Liver (tissue), 8 donors: ENCODE measurements at regions not wholly inside any gene's neighbourhood (a gene's known extent, or its start where the extent isn't known, plus 50 kb on each side); places are given as distances from the start of the nearest gene placed in this dataset.

ENCODE experiments used
- DNase-seq: peaks from one replicate; pipeline ENCODE4 v3.0.0-alpha.2; 2017; ENCODE audit warnings: low spot score
- H3K27ac ChIP-seq, 2 donors: one replicate each; pipeline ENCODE4 v1.7.0; 2013; ENCODE audit warnings: inconsistent platforms in 2 of 2, low read length in 2 of 2, control low read depth in 1 of 2, low read depth in 1 of 2, mild to moderate bottlenecking in 1 of 2
- H3K27me3 ChIP-seq, 4 donors: one replicate each; pipeline versions ENCODE4 v1.6.1 to v1.7.0; 2013; ENCODE audit warnings: low read length in 3 of 4, inconsistent platforms in 1 of 4, mild to moderate bottlenecking in 1 of 4, moderate library complexity in 1 of 4; ENCODE audit not compliant: control insufficient read depth in 4 of 4, insufficient read depth in 4 of 4
- H3K36me3 ChIP-seq, 4 donors: one replicate each; pipeline versions ENCODE4 v1.6.1 to v1.7.0; 2013; ENCODE audit warnings: low read length in 3 of 4, mild to moderate bottlenecking in 3 of 4, low read depth in 1 of 4, moderate library complexity in 1 of 4; ENCODE audit not compliant: control insufficient read depth in 4 of 4, insufficient read depth in 3 of 4
- H3K4me1 ChIP-seq, 4 donors: one replicate each; pipeline versions ENCODE4 v1.6.1 to v1.7.0; 2013; ENCODE audit warnings: low read length in 3 of 4, mild to moderate bottlenecking in 3 of 4, moderate library complexity in 1 of 4; ENCODE audit not compliant: control insufficient read depth in 4 of 4, insufficient read depth in 4 of 4
- H3K4me3 ChIP-seq, 3 donors: one replicate each; pipeline versions ENCODE4 v1.6.1 to v1.7.0; 2013; ENCODE audit warnings: low read length in 3 of 3, control low read depth in 1 of 3, low read depth in 1 of 3, mild to moderate bottlenecking in 1 of 3
- H3K9ac ChIP-seq, 2 donors: one replicate each; pipeline ENCODE4 v1.7.0; 2013; ENCODE audit warnings: low read length in 2 of 2, mild to moderate bottlenecking in 2 of 2, moderate library complexity in 2 of 2, control low read depth in 1 of 2, low read depth in 1 of 2
- H3K9me3 ChIP-seq, 4 donors: one replicate each; pipeline versions ENCODE4 v1.6.1 to v1.7.0; 2013; ENCODE audit warnings: low read length in 3 of 4; ENCODE audit not compliant: control insufficient read depth in 4 of 4
- ATF3 ChIP-seq: IDR thresholded peaks from 2 replicates; pipeline ENCODE4 v1.6.1; 2016; ENCODE audit warnings: antibody characterized with exemption
- CTCF ChIP-seq: fragments of 150-350 bp; IDR thresholded peaks from 2 replicates; pipeline ENCODE4 v1.5.1; 2017; ENCODE audit warnings: improper control_type of control experiment, low read depth, low read length; ENCODE audit not compliant: missing input control
- EGR1 ChIP-seq, 2 donors: IDR thresholded peaks; 2 replicates each; pipeline ENCODE4 v1.6.1; 2016 to 2018; ENCODE audit warnings: antibody characterized with exemption in 2 of 2, low read depth in 2 of 2
- FOXA1 ChIP-seq: IDR thresholded peaks from 2 replicates; pipeline ENCODE4 v1.6.1; 2016; ENCODE audit warnings: antibody characterized with exemption
- FOXA2 ChIP-seq: IDR thresholded peaks from 2 replicates; pipeline ENCODE4 v1.6.1; 2016; ENCODE audit warnings: antibody characterized with exemption
- GABPA ChIP-seq, 2 donors: IDR thresholded peaks in 1 of 2; conservative IDR thresholded peaks in 1 of 2; 2 replicates each; pipeline ENCODE4 v1.6.1; 2016; ENCODE audit warnings: antibody characterized with exemption in 2 of 2, mild to moderate bottlenecking in 1 of 2, moderate library complexity in 1 of 2
- HNF4A ChIP-seq, 2 donors: conservative IDR thresholded peaks; 2 replicates each; pipeline ENCODE4 v1.6.1; 2016; ENCODE audit warnings: antibody characterized with exemption in 2 of 2, mild to moderate bottlenecking in 2 of 2
- MAX ChIP-seq: IDR thresholded peaks from 2 replicates; pipeline ENCODE4 v1.6.1; 2016; ENCODE audit warnings: antibody characterized with exemption
- RAD21 ChIP-seq, 2 donors: IDR thresholded peaks; 2 replicates each; pipeline ENCODE4 v1.6.1; 2016; ENCODE audit warnings: antibody characterized with exemption in 2 of 2, mild to moderate bottlenecking in 2 of 2
- REST ChIP-seq: IDR thresholded peaks from 2 replicates; pipeline ENCODE4 v1.6.1; 2016; ENCODE audit warnings: antibody characterized with exemption, mild to moderate bottlenecking
- RXRA ChIP-seq, 2 donors: IDR thresholded peaks; 2 replicates each; pipeline ENCODE4 v1.6.1; 2017 to 2018; ENCODE audit warnings: antibody characterized with exemption in 2 of 2, mild to moderate bottlenecking in 1 of 2
- SP1 ChIP-seq: IDR thresholded peaks from 2 replicates; pipeline ENCODE4 v1.6.1; 2018; ENCODE audit warnings: antibody characterized with exemption, mild to moderate bottlenecking
- TAF1 ChIP-seq: conservative IDR thresholded peaks from 2 replicates; pipeline ENCODE4 v1.6.1; 2016; ENCODE audit warnings: antibody characterized with exemption, mild to moderate bottlenecking
- YY1 ChIP-seq: IDR thresholded peaks from 2 replicates; pipeline ENCODE4 v1.6.1; 2016; ENCODE audit warnings: antibody characterized with exemption, mild to moderate bottlenecking
- ZBTB33 ChIP-seq: IDR thresholded peaks from 2 replicates; pipeline ENCODE4 v1.6.1; 2016; ENCODE audit warnings: antibody characterized with exemption
- WGBS: extraction: QIAGEN DNeasy Blood & Tissue Kit; methylation state at CpG from one replicate; pipeline ENCODE4 v1.1.7; 2013; 5-methylcytosine and 5-hydroxymethylcytosine counted together
- donor health status: healthy.
- donor health status: healthy.
- donor health status: healthy.
- donor health status: healthy.
- donor health status: healthy.

- no peaks in the 10 kb centered on the region for H3K36me3 ChIP-seq
- 70% methylated on average over 2 of the region's 2 CpGs for WGBS
These were observed 569.1 kb downstream of the TBL1XR1 start for GRCh38 chr3:176628101-176628639.

More at GRCh38 chr3:176628101-176628639, 569.1 kb downstream of the TBL1XR1 start:
- Histone ChIP-seq H3K27ac (no peak overlapping the region), H3K4me1 (no peaks in the 10 kb centered on the region), H3K9me3 (no peaks in the 10 kb centered on the region), H3K27me3 (no peaks in the 10 kb centered on the region), H3K4me3 (no peak overlapping the region), H3K9ac (no peak overlapping the region)
- DNase-seq: no peak
- TF ChIP-seq GABPA (IDR thresholded peaks at IDR 0.05 in 1 of 2, conservative IDR thresholded peaks at IDR 0.05 in 1 of 2) (no peak), TAF1 (no peak), SP1 (no peak), CTCF (no peak), FOXA2 (no peak), HNF4A (conservative IDR thresholded peaks at IDR 0.05) (no peak), EGR1 (IDR thresholded peaks at IDR 0.05; ENCODE audit: low read depth in 2 of 2) (no peak), RAD21 (IDR thresholded peaks at IDR 0.05) (no peak), REST (no peak), MAX (no peak), YY1 (no peak), ATF3 (no peak), FOXA1 (no peak), RXRA (IDR thresholded peaks at IDR 0.05) (no peak), ZBTB33 (no peak)
